ENCODE measurements at regions not wholly inside any gene's neighbourhood (a gene's known extent, or its start where the extent isn't known, plus 50 kb on each side); places are given as distances from the start of the nearest gene placed in this dataset.

DNA sequence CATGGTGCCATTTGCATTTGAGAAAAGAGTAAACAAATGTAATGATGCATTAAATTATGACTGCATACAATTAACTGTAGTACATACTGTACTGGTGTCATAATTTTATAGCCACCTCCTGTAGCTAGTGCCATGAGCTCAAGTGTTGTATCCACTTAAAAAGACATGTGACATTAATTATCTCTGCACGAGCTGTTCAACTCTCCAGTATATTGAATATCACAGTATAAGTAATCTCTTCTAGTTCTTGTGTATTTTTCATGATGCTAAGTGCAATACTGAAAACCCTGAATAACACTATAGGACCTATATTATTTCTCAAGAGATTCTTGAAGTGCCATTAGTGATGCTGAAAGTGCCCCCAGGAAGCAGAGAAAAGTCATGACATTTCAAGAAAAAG, 387.3 kb downstream of the PCDH17 start:
- no peak for TF ChIP-seq POLR2A (IDR thresholded peaks at IDR 0.05)
- TF ChIP-seq, protein P1, sequence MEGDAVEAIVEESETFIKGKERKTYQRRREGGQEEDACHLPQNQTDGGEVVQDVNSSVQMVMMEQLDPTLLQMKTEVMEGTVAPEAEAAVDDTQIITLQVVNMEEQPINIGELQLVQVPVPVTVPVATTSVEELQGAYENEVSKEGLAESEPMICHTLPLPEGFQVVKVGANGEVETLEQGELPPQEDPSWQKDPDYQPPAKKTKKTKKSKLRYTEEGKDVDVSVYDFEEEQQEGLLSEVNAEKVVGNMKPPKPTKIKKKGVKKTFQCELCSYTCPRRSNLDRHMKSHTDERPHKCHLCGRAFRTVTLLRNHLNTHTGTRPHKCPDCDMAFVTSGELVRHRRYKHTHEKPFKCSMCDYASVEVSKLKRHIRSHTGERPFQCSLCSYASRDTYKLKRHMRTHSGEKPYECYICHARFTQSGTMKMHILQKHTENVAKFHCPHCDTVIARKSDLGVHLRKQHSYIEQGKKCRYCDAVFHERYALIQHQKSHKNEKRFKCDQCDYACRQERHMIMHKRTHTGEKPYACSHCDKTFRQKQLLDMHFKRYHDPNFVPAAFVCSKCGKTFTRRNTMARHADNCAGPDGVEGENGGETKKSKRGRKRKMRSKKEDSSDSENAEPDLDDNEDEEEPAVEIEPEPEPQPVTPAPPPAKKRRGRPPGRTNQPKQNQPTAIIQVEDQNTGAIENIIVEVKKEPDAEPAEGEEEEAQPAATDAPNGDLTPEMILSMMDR (IDR thresholded peaks at IDR 0.05), result no peak

Data from sigmoid colon (tissue), 3 donors.